GM19438 (cell line): ENCODE measurements at regions not wholly inside any gene's neighbourhood (a gene's known extent, or its start where the extent isn't known, plus 50 kb on each side); places are given as distances from the start of the nearest gene placed in this dataset.

Experiments used
- ATAC-seq: cut with Tn5 transposase; IDR thresholded peaks from one replicate; pipeline ENCODE4 v1.9.1; 2021; ENCODE audit warnings: low read depth; ENCODE audit not compliant: unreplicated experiment

DNA sequence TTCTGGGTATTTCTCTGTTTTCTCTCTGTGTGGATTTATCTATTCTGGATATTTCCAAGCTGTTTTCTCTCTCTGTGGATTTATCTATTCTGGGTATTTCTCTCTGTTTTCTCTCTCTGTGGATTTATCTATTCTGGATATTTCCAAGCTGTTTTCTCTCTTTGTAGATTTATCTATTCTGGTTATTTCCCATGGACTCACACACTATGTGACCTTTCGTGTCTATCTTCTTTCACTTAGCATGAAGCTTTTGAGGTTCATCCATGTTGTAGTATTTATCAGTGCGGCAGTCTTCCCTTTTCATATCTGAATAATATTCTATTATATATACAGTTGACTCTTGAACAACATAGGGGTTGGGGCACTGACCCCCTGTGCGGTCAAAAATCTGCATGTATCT, 435.0 kb upstream of the CNTNAP2 start:
- ATAC-seq = no peak

DNA sequence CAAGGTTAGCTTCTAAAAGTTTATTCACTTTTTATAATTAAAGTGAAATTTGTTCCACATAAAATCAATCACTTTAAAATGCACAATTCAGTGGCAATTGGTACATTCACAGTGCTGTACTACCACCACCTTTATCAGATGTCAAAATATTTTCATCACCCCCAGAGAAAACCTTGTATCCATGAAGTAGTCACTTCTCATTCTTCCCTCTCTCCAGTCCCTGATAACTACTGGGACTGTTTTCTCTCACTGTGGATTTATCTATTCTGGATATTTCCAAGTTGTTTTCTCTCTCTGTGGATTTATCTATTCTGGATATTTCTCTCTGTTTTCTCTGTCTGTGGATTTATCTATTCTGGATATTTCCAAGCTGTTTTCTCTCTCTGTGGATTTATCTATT, 435.4 kb upstream of the CNTNAP2 start:
- ATAC-seq = no peak

DNA sequence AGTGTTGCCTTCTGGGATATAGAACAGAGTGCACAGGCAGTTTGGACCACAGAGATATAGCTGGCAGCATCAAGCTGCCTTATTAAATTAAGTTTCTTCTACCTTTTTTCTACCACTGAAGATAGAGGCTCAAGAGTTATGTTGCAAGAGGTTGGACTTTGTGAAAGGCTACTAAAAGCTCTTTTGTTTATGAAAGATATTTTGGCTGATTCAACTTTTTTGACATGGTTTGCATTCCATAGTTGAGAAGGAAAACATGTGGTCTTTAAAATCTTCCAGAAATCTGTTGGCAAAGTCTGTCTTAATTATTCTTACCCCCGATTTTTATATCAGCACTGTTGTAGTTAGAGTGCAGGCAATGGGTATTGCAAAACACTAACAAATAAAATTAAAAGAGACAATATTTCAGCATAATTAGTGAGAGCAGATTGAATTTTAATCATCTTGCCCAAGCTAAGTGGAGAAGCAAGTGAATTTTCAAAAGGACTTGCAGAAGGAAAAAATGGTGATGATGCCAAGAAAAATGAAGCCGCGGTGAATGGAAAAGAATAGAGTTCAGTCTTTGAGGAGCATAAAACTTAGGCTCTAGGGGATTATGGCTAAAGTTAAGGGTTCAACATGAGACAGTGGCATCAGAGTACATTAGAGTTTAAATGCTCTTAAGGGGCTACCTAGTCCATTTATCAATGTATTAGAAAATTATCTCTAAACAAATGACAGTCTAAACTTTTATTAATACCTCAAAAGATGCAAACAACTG, 450.9 kb upstream of the CNTNAP2 start:
- no peak for ATAC-seq

DNA sequence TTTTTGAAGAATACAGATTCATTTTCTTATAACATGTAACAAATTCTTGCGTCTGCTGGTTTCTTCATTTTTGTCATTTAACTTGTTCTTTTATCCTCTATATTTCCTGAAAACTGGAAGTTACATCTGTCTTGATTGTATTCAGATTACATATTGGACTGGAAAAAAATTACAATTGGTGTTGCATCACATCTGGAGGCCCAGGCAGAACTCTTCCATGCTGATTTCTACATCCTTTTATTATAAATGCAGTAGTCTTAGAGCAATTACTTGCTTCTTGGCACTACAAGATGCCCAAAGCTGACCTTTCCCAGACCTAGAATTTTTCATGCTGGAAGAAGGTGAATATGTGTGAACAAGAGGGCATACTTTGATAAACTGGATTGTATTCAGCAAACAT, 460.9 kb upstream of the CNTNAP2 start:
- ATAC-seq = no peak

DNA sequence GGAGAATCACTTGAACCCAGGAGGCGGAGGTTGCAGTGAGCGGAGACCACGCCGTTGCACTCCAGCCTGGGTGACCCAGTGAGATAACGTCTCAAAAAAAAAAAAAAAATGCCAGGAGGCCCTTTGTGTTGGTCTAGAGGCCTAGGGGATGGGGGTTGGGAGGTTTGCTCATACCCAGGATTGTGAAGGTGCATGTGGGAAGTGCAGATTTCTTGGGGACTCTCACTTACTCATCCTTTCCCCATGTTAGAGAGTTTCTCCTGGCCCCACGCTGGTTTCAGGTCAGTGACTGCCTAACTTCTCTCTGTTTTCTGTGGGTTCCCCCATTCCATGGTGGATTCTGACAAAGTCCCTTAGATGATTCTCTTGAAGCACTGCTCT, 471.5 kb upstream of the CNTNAP2 start:
- no peak for ATAC-seq

DNA sequence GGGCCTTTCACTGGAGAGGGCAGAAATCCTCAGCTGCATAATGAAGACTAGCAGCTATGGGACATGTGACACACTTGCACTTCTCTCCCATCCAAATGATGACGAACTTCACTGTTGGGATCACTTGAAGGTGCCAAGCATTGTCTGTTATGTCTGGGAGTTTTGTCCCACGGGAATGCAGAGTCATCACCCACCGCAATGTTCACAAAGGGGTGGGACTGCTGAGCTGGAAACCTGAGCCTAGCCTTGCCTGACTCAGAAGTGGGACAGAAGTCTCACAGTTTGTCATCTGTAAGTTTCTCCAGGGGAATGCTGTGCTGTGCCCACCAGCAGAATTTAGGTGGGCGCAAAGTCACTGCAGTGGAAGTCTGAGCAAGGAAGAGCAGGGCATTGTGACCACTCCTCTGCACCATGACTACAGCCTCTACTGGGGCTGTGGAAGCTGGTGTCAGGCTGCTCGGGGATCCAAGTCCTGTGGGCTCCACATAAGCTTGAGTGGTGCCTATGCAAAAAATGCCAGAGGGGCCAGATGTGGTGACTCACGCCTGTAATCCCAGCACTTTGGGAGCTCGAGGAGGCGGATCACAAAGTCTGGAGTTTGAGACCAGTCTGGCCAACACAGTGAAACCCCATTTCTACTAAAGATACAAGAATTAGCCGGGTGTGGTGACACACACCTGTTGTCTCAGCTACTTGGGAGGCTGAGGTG, 472.0 kb upstream of the CNTNAP2 start:
- no peak for ATAC-seq

DNA sequence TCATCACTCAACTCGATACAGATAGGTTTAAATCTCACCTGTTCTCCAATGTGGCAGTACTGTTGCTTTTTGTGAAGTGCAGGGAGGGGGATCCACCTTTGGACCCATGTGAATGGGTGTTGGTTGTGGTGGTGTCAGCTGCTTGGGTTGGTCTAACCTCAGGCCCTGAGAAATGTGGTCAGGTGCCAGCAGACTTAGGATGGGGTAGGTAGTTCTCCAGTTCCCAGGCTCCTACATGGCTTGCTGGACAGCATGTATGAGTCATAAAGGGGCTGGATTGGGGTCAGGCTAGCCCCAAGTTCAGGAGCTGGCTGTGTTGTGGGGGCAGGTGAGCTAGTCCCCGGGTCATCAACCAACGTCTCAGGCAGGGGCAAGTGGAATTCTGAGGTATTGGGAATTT, 472.6 kb upstream of the CNTNAP2 start:
- ATAC-seq = no peak

DNA sequence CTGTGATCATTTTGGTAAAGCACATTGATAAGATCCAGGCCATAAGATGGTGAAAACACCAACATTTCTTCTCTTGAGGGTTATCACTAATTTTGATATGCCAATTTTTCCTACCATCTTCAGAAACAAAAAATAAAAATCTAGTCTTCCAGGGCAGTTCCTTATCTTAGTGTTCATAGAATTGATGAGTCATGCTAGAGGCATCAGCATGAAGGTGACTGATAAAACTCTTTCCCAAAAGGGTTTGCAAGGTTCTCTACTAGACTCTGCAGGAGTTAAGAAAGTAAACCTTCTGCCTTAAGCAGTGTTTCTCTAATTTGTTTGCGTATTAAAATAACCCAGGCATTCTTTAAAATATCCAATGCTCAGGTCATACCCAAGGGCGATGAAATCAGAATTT, 483.1 kb upstream of the CNTNAP2 start:
- no peak for ATAC-seq

DNA sequence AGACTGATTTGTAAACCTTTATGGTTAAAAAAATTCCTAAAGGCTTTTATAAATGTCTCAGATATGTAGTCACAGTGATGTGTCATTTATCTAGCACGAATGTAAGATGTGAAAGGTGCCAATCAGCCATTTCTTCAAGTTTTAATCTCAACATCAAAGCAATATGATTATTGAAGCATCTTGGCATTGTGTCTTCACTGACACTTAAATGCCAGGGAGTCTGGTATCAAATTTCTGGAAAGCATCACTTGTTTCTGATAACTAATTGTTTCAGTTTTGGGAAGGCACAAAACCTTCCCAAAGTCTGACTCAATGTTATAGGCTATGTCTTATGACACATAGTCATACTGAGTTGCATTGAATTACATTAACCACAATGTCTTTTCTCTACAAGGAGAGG, 492.0 kb upstream of the CNTNAP2 start:
- no peak for ATAC-seq

DNA sequence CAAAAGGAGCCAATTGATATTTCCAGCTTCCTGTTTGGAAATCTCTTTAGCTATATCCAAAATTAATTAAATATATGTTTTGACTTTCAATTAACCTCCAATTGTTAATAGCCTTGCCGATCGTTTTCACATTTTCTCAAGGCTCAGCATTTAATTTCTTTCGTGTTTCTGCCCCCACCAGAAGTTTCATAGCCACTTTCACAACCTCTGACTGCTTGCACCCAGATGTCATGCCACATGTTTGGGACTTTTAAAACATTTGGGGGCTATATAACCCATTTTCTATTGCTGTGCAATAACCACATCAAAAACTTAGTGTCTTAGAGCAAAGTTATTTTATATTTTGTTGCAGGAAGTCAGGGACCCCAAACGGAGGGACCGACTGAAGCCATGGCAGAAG, 510.6 kb upstream of the CNTNAP2 start:
- ATAC-seq = no peak

DNA sequence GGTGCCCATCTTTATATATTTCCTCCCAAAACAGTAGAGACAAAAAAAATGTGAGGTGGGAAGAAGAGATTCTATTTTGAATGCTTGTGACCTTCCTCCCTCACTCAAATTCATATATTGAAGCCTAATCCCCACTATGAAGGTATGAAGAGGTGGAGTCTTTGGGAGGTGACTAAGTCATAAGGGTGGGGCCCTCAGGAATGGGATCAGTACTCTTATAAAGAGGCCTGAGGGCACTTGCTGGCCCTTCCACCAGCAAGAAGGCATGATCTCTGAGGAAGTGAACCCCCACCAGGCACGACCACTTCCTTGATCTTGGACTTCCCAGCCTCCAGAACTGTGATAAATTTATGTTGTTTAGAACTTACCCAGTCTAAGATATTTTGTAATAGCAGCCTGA, 517.2 kb upstream of the CNTNAP2 start:
- no peak for ATAC-seq

DNA sequence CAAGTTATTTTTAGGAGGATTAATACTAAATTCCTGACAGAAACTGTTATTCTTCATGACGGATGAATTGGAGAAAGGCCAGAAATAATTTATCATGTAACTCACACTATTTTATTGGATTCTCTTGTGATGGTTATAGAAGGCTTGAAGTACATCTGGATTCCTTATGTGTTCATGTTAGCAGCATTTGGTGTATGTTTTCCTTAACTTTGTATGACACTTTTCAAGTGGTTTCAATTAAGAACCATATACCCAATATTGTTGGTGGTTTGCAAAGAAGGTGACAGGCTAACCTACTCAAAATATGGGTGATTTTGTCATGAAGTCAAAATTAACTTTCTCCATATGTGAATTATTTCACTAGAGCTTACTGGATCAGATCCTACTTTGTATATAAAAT, 532.2 kb upstream of the CNTNAP2 start:
- no peak for ATAC-seq

DNA sequence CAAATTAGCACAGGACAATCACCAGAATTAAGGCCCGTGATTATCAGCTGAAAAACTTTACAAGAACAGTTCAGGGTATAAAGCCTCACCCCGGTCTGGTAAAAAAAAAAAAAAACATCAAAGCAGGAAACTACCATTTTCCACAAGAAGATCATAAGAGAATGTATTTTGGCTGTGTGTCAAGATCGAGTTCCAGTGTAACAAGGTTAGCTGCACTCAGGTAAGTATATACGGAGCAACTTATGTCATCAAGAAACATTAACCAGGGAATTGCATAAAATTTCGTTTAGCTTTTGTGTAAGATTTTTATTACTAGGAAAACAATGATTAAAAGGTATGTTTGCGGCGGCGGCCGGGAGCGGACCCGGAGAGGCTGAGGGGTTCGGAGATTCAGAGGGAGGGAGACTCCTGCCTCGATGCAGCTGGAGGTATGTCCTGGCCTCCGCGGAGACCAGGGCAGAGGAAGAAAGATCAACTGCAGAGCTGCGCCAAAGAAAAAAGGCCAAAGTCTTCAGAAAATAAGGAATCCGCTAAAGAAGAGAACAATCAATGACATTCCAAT, 533.8 kb upstream of the CNTNAP2 start:
- no peak for ATAC-seq

DNA sequence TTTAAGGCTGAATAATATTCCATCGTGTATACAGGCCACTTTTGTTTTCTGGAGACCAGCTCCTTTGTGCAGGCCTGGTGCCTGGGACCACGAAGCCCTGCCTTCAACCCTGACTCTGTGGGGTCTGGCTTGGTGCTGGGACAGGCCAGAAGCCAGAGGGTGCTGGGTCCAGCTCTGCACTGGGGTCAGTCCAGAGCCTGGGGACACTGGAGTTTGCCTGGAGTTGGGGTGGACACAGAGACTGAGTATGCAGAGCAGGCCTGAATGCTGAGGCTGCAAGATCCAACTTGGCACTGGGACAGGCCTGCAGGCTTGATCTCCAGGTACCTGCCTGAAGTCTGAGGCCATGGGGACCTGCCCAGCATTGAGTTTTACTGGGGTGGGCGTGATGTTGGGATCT, 558.8 kb upstream of the CNTNAP2 start:
- no peak for ATAC-seq

DNA sequence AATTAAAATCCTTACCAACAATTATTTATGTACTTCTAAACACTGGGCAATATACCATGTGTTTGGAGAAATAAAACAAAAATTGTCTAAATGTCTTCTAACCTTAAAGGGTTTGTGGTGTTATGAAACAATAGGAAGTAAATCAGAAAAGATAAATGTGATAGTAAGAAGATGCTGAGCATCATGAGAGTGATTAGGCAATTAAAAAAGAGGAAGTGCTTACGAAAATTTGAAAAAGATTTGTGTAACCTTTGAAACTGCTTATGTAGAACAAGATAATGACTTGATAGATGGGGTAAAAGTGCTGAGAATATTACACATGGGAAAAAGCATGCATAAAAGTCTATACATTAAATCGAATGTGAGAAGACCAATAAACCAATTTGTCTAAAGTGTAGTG, 573.4 kb upstream of the CNTNAP2 start:
- no peak for ATAC-seq

DNA sequence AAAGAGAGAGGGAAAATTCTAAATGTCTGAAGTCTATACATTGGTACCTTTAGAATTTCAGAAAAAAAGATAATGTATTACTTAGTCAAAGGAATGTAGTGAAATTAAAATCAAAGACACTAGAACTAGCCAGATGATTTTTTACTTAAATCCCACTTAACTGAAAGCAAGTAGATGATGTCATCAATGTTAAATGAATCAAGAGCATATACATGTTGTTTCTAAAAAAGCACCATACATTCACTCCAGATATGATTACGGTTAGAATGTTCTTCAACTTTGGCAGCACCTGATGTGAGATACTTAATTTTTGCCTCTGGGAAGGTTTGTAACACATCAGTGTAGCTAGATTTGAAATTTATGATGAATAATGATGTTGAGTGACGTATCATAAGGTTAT, 576.7 kb upstream of the CNTNAP2 start:
- ATAC-seq = no peak

DNA sequence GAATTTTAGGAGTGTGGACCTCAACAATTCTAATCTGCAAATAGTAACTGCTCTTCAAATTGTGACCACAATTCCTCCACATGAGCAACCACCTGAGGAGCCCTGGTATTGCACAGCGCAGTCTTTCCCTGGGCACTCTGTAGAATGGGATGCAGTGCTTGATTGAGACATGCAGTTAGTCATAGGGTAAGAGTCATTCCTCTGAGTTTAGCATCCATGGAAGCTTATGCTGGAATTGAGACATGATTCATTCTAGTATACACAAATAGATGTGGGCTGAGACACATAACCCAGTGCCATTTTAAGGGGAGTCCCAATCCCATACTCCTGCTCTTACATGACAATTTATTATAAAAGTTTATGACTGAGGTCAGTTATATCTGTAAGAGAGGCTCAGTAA, 582.3 kb upstream of the CNTNAP2 start:
- ATAC-seq = no peak

DNA sequence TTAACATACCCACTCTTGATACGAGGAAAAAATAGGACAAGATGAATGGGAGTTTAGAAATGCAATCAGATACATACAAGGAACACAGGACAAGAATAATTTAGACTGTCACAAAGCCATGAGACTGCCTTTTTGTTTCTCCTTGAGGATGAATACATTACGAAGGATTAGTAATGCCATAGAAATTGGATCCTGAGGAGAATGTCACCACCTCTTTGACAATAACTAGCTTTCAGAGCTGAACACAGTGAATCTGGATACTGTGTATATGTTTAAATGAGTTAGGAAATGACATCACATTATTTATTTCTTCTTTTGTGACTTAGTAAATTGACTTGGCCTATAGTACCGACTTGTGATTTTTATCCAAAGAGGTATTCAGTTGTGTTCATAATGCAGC, 596.3 kb upstream of the CNTNAP2 start:
- no peak for ATAC-seq

DNA sequence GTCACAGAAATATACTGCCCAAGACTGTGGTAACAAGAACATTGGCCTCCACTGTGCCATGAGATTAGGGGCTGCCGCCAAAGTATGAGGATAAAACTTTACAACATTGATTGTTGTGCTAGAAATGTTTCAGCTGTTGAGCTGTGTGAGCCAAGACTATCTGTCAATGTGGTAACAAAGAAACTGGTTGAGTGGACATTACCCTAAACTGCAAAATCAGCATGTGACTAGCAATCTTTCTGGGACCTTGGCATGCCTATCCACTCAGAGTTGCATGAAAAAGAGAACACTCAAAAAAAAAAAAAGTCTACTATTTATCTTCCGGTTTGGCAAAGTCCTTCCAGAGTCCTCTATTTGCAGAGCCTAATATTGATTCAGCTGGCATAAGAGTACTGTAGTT, 605.6 kb upstream of the CNTNAP2 start:
- ATAC-seq = no peak

DNA sequence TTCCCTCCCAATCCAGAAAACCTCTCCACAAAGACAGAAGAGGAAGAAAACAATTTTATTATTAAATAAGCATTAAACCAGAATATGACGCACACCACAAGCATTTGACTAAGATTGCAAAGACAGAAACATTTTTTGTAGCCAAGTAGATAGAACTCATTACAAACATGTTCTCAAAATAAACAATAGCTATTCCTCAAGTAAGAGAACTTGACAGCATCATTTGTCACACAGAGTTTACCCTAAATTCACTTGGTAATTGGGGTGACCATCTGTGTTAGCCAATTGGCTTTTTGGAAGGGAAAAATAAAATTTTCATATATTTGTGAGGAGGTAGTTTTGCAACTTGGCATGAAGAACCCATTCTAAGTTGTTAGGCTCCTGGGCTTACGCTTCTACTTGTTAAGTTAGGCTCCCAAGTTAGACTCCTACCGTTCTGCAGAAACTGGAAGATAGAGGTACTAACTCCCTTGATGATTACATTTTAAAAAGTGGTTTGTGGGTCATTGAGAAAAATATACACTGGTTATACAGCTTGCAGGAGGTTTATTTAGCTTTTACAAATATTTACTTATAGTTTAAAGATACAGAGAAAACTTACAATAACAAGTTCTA, 618.6 kb upstream of the CNTNAP2 start:
- no peak for ATAC-seq

DNA sequence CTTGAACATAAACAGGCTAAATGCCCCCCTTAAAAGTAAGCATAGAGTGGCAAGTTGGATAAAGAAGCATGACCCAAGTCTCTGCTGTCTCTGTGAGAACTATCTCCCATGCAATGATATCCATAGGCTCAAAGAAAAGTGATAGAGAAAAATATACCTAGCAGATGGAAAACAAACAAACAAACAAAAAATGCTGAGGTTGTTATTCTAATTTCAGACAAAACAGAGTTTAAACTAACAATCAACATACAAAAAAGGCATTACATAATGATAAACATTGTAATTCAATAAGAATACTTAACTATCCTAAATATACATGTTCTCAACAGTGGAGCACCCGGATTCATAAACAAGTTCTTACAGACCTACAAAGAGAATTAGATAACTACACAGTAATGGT, 626.2 kb upstream of the CNTNAP2 start:
- no peak for ATAC-seq

DNA sequence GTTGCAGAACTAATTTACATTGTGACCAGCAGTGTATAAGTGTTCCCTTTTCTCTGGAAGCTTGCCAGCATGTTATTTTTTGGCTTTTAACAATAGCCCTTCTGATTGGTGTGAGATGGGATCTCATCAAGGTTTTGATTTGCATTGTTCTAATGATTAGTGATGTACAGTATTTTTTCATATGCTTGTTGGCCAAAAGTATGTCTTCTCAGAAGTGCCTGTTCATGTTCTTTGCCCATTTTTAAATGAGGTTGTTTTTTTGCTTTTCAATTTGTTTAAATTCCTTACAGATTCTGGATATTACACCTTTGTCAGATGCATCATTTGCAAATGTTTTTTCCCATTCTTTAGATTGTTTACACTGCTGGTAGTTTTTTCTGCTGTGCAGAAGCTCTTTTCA, 627.0 kb upstream of the CNTNAP2 start:
- ATAC-seq = no peak
